RWPE2 (cell line): ENCODE measurements at regions not wholly inside any gene's neighbourhood (a gene's known extent, or its start where the extent isn't known, plus 50 kb on each side); places are given as distances from the start of the nearest gene placed in this dataset.
"Not testable (repeated sequence)": the region's sequence is repeated elsewhere in the genome, so short reads cannot be mapped to it uniquely, and the experiment has no call there.

Source experiments
- ATAC-seq: fragments of 200-7000 bp; cut with Tn5 transposase; 3 replicates; pipeline ENCODE4 v1.9.1; 2021; ENCODE audit warnings: low read depth
- DNase-seq: peaks from one replicate; pipeline ENCODE4 v3.0.0-alpha.2; 2020; ENCODE audit warnings: low spot score
- H3K27ac ChIP-seq: fragments of 450-650 bp; 2 replicates; pipeline ENCODE4 v1.5.1; 2017; ENCODE audit warnings: mild to moderate bottlenecking; ENCODE audit not compliant: poor library complexity, severe bottlenecking
- H3K27me3 ChIP-seq: fragments of 250-450 bp; sonication (Bioruptor Pico); 2 replicates; pipeline ENCODE4 v1.5.1; 2021; ENCODE audit warnings: mild to moderate bottlenecking, moderate library complexity; ENCODE audit not compliant: insufficient read depth, poor library complexity, severe bottlenecking
- H3K36me3 ChIP-seq: fragments of 250-450 bp; sonication (Bioruptor Pico); 2 replicates; pipeline ENCODE4 v1.5.1; 2020; ENCODE audit warnings: low read depth, mild to moderate bottlenecking, moderate library complexity
- H3K4me1 ChIP-seq: fragments of 250-450 bp; sonication (Bioruptor Pico); 2 replicates; pipeline ENCODE4 v1.5.1; 2021; ENCODE audit warnings: mild to moderate bottlenecking, moderate library complexity; ENCODE audit not compliant: insufficient read depth, poor library complexity, severe bottlenecking
- H3K4me3 ChIP-seq: fragments of 250-450 bp; sonication (Bioruptor Pico); 2 replicates; pipeline ENCODE4 v1.5.1; 2021; ENCODE audit warnings: mild to moderate bottlenecking, moderate library complexity; ENCODE audit not compliant: severe bottlenecking
- H3K9me3 ChIP-seq: fragments of 250-450 bp; sonication (Bioruptor Pico); 2 replicates; pipeline ENCODE4 v1.5.1; 2021; ENCODE audit warnings: mild to moderate bottlenecking, moderate library complexity; ENCODE audit not compliant: severe bottlenecking
- CTCF ChIP-seq: fragments of 450-650 bp; IDR thresholded peaks from one replicate; pipeline ENCODE4 v1.5.1; 2017; ENCODE audit warnings: mild to moderate bottlenecking, moderate library complexity; ENCODE audit not compliant: poor library complexity, severe bottlenecking

GRCh38 chr7:113268757-113269156 lies 150.4 kb upstream of the SMIM30 start:
- H3K27ac ChIP-seq: no peak overlapping the region
- TF ChIP-seq CTCF: no peak
- no peak for DNase-seq
- no peaks in the 10 kb centered on the region for H3K4me1 ChIP-seq
- H3K9me3 ChIP-seq: peaks cover 2% of the 10 kb centered on the region
- H3K27me3 ChIP-seq: no peaks in the 10 kb centered on the region
- ATAC-seq: no peak
- no peak overlapping the region for H3K4me3 ChIP-seq
- no peaks in the 10 kb centered on the region for H3K36me3 ChIP-seq

GRCh38 chr7:113267885-113268284 lies 149.5 kb upstream of the SMIM30 start:
- no peak for TF ChIP-seq CTCF
- no peak overlapping the region for H3K27ac ChIP-seq
- H3K9me3 ChIP-seq: peaks cover 2% of the 10 kb centered on the region
- ATAC-seq (no peak), DNase-seq (no peak)
- no peaks in the 10 kb centered on the region for H3K27me3 ChIP-seq
- no peaks in the 10 kb centered on the region for H3K4me1 ChIP-seq
- no peaks in the 10 kb centered on the region for H3K36me3 ChIP-seq
- no peak overlapping the region for H3K4me3 ChIP-seq

- Histone ChIP-seq H3K27me3 (no peaks in the 10 kb centered on the region), H3K9me3 (peaks cover 2% of the 10 kb centered on the region), H3K36me3 (no peaks in the 10 kb centered on the region), H3K4me3 (no peak overlapping the region), H3K27ac (no peak overlapping the region), H3K4me1 (no peaks in the 10 kb centered on the region)
- DNase-seq: no peak
- no peak for ATAC-seq
- no peak for TF ChIP-seq CTCF
Observed at GRCh38 chr7:113267271-113267670, 148.9 kb upstream of the SMIM30 start.

- TF ChIP-seq CTCF: no peak
- Histone ChIP-seq H3K4me1 (no peaks in the 10 kb centered on the region), H3K4me3 (no peak overlapping the region), H3K27me3 (no peaks in the 10 kb centered on the region), H3K27ac (no peak overlapping the region), H3K9me3 (no peaks in the 10 kb centered on the region), H3K36me3 (no peaks in the 10 kb centered on the region)
- ATAC-seq: no peak
- no peak for DNase-seq
Observed at GRCh38 chr7:113263749-113264148, 145.4 kb upstream of the SMIM30 start.

GRCh38 chr7:113263215-113263742 lies 144.9 kb upstream of the SMIM30 start:
- H3K36me3 ChIP-seq, H3K9me3 ChIP-seq, H3K4me3 ChIP-seq, ATAC-seq, H3K27ac ChIP-seq, DNase-seq, H3K27me3 ChIP-seq, H3K4me1 ChIP-seq: not testable (repeated sequence)
